AG09319 (cell line): ENCODE measurements at regions not wholly inside any gene's neighbourhood (a gene's known extent, or its start where the extent isn't known, plus 50 kb on each side); places are given as distances from the start of the nearest gene placed in this dataset.

Source experiments
- DNase-seq: peaks from one replicate; pipeline ENCODE4 v3.0.0-alpha.2; 2010; ENCODE audit warnings: low read depth; ENCODE audit errors: extremely low read depth
- TF ChIP-seq, protein P1 (sequence below): IDR thresholded peaks from 2 replicates; pipeline ENCODE4 v1.5.1; 2011; ENCODE audit warnings: low read depth, mild to moderate bottlenecking, inconsistent platforms, low read length, moderate library complexity

DNA sequence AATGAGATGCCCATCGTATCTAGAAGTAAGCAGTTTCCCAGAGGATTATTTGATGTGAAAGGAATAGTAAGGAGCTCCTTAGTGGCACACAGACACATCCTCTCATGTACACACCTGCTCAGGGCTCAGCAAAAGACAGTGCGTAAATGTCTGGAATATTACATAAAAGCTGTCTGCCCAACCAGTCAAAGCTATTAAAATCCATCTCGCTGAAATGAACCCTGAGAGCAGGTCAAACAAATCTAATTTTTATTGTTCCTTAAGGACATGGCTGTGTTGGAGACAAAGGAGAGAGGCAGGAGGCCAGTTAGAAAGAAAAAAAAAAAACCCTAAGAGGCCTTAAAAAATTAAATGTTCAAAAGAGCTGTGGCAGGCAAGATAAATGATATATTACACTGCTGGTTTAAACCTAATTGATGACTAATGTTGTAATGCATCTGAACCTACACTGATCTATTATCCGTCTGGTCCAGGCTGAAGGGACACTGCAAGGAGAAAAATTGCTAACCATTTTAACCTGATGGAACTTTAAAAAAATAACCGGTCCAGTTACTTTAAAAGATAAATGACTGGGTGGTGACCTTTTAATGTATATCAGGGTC lies 58.5 kb upstream of the FGGY start:
- no peak for DNase-seq
- TF ChIP-seq, protein P1, sequence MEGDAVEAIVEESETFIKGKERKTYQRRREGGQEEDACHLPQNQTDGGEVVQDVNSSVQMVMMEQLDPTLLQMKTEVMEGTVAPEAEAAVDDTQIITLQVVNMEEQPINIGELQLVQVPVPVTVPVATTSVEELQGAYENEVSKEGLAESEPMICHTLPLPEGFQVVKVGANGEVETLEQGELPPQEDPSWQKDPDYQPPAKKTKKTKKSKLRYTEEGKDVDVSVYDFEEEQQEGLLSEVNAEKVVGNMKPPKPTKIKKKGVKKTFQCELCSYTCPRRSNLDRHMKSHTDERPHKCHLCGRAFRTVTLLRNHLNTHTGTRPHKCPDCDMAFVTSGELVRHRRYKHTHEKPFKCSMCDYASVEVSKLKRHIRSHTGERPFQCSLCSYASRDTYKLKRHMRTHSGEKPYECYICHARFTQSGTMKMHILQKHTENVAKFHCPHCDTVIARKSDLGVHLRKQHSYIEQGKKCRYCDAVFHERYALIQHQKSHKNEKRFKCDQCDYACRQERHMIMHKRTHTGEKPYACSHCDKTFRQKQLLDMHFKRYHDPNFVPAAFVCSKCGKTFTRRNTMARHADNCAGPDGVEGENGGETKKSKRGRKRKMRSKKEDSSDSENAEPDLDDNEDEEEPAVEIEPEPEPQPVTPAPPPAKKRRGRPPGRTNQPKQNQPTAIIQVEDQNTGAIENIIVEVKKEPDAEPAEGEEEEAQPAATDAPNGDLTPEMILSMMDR, result no peak

DNA sequence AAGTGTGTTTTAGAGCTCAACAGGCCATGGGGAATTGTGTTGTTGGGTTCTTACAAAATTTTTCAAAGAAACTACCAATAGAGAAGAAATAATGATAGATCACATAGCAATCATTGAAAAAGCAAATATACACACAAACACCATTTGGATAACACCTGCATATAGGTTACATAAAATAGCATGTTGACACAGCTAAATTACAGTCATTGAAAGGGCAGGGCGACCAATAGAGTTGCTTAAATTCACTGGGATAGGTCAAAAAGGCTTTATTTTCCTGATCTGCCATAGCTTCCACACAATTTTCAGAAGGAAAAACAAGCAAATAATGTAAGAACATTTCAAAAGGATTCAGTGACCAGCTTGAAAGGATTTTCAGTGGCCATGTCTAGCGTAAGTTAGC lies 57.9 kb upstream of the FGGY start:
- no peak for DNase-seq
- TF ChIP-seq, protein P1, result no peak

DNA sequence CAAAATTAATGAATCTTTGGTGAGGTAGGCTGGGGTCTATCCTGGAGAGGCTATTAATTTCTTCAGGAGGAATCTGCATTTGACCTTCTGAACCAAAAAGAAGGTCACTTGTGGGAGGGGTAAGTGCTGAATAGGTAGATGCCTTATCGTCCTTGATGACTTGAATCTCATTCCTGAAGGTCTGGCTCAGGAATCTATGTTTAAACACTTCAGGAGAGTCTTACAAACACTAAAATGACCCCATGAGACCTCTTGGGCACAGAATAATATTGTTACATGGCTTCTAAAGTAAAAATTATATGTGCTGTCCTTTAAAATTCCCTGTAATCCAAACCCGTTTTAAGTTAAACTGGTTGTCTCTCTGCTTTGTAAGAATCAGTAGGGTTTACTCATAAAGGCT lies 55.0 kb upstream of the FGGY start:
- TF ChIP-seq, protein P1, result no peak

DNA sequence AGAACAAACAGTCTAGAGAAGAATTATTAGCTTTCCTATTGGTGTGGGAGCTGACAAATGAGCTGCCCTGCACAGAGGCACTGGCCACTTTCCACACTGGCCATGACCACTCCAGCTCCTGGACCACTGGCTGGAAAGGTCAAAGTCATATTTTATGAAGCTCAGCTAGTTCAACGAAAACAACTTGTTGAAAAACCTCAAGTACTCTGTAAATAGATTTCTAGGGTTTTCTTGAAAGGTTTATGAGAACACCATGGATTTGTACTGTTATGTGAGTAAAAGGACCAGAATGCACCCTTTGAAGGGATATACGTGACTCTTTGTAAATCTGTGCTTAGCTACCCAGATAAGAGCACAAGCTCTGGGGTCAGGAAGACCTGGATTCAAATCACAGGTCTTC lies 54.5 kb upstream of the FGGY start:
- TF ChIP-seq, protein P1, result no peak
- DNase-seq, result no peak

More for the DNA sequence above, 55.0 kb upstream of the FGGY start:
- no peak for DNase-seq

DNA sequence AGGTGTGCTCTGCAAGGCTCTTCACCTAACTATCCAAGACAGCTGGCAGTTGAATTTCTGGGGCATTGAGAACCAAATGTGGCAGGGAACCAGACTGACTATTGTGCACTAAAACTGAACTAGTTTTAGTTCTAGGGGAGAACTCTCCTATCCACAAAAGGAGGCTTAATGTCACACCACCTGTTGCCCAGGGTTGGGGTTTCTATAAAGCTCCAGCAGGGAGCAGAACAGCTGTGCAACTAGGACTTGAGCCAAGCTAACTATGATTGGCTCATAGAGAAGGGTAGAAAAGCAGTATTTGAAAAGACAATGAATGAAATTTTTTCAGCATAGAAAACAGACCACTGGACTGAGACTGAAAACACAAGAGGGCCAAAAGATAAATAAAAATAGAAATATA lies 53.3 kb upstream of the FGGY start:
- no peak for DNase-seq
- TF ChIP-seq, protein P1, result no peak

DNA sequence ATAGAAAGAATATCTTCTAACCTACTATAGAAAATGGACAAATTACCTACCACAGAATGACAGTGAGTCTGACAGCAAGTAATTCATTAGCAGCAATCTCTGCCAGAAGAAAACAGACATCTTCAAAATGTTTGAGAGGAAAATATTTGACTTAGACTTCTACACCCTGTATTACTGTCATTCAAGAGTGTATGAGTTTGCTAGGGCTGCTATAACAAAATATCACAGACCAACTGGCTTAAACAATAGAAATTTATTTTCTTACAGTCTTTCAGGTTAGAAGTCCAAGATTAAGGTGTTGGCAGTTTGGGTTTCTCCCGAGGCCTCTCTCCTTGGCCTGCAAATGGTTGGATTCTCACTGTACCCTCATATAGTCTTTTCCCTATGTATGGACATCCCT lies 52.9 kb upstream of the FGGY start:
- TF ChIP-seq, protein P1, result no peak
- DNase-seq, result no peak

DNA sequence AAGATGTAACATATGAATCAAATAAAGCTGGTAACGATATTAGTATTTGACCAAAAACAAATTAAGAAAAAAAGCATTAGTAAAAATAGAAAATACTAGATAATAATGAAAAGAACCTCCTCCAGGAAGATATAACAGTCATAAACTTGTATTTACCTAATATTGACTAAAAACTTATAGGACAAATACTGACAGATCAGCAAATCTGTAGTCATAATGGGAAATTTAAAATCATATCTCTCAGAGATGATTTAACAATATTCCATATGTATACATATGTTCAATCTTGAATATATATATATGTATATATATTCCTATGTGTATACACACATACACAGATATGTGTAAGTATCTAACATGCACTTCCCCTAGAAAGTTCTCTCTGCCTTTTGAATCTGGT lies 52.0 kb upstream of the FGGY start:
- TF ChIP-seq, protein P1, result no peak
- DNase-seq, result no peak
